Fibroblast of skin of right biceps (primary cell): ENCODE measurements at regions not wholly inside any gene's neighbourhood (a gene's known extent, or its start where the extent isn't known, plus 50 kb on each side); places are given as distances from the start of the nearest gene placed in this dataset.
"Not testable (repeated sequence)": the region's sequence is repeated elsewhere in the genome, so short reads cannot be mapped to it uniquely, and the experiment has no call there.

ENCODE experiments used
- DNase-seq: peaks from one replicate; pipeline ENCODE4 v3.0.0-alpha.2; 2013

DNA sequence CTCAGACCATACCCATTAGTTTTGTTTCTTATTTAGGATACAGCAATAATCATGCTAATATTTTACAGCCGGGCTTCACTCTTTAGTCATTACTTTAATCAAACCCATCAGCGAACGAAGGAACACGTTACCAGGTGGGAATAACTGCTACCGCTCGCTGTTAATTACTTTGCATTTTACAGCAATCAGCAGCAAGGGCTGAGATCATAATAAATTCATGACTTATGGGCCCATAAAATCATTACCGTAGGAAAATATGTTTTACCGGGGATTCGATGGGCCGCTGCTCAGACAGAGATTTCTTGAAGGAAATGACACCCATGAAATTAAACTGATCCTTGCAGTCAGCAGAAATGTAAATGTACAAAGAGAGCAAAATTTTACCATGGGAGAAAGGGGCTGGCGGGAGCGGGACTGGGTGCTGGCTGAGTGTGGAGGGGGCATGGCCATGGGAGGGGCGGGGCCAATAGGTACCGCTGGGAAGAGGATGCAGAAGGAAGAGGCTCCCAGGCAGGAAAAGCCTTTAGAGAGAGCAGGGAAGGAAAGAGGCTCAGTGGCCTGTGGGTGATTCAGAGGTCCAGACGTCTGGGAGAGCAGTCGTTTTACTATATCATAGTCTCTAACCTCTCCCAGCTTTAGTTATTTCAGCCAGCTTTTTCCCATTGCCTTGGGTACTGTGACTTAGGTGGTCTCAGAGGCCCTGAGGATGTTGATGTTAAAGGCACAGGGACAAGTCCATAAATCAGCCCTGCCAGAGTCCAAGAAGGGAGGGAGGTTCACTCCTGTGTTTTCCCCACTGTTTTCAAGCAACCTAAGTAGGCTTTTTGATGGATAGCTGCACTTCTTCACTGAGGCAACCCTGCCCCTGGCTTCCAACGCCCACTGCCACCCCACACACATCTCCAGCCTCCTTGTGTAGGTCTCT lies 258.9 kb downstream of the SEC16B start:
- DNase-seq = no peak

DNA sequence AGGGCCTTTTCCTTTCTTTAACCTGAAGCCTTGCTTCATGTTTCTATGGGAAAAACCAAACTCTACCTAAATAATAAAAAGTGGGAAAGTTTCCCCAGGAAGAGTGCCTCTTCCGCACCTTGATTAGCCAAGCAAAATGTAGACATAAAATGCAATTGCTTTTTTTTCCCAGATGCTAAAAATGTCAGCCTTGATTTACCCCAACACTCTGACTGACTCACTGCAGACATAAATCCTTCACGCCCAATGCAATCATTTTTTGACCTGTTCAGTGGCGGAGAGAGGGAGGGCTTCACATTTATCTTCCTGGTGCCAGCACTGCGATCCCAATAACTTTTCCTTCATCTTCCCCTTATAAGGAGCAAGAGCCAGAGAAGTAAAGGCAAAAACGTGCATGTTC lies 261.5 kb downstream of the SEC16B start:
- no peak for DNase-seq

GRCh38 chr1:177706977-177707376 lies 262.9 kb downstream of the SEC16B start:
- DNase-seq = no peak

DNA sequence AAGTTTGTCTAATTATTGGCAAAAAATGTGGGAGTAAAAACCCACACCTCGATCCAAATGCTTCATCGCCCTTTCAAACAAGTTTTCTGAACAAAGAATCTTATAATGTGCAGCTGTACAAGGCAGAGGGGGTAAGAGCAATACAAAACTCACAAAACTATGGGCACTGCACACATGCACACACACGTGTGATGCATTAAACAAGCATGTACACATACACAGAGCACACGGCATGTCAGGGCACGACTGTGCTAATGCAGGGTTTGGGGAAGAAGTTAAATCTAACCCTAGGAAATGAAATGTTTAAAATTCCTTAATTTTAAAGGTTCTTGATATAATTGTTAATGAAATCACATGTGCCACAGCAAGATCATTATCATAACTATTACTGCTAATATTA lies 264.0 kb downstream of the SEC16B start:
- no peak for DNase-seq

- no peak for DNase-seq
Observed at GRCh38 chr1:177703888-177704446, 265.9 kb downstream of the SEC16B start.

- no peak for DNase-seq
Observed at GRCh38 chr1:177701654-177702353, 268.1 kb downstream of the SEC16B start.

DNA sequence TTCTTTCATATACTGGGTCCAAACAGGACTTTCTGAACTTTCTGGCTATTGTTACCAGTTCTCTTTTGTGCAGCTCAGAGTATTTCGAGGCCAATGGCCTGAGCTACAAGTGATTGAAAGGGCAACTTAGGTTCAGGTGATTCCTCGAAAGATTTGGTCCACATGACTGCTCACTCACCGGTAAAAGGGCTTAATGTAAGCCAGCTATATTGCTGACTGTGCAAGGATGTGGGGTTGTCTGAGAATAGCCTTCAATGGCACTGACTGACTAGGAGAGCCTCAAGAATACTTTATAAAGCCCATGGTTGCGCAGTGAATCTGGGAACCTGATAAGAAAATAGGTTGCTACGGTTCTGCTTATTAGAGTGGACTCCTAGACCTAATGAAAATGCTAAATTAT lies 269.0 kb downstream of the SEC16B start:
- DNase-seq = no peak

DNA sequence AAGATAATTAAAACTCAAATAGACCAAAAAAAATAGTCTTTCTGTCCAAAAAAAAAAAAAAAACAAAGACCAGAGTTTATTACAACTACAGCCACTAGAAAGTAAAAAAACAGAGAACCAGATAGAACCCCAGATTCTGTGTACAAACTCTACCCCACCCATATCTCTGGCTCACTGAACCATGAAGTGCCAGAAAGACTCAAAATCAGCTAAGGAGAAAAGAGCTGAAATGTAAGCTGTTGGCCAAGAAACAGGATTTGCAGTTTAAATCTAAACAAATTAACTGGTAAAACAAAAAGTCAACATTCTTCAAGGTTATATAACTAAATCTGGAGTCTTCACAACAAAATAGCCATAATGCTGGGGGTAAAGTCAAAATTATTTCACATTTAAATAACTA lies 278.9 kb downstream of the SEC16B start:
- no peak for DNase-seq

- DNase-seq = no peak
Observed at GRCh38 chr1:177687544-177687943, 282.3 kb downstream of the SEC16B start.

DNA sequence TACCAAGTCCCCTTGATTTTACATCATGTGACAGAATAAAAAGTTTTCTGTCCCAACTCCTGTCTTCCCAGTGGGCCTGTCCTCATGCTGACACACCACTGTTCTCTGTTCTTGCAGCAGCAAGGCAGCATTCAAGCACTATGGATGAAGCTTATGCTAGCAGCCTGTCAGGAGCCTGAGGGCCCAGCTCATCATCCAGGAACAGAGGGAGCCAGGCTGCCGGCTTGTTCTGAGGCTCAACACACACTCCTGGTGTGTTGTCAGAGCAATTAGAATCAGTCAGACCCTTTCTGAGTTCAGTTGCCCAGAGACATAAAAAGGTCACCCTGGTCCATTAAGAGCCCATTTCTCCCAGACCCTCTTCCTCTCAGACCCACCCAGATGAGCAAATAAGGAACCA lies 282.9 kb downstream of the SEC16B start:
- no peak for DNase-seq

DNA sequence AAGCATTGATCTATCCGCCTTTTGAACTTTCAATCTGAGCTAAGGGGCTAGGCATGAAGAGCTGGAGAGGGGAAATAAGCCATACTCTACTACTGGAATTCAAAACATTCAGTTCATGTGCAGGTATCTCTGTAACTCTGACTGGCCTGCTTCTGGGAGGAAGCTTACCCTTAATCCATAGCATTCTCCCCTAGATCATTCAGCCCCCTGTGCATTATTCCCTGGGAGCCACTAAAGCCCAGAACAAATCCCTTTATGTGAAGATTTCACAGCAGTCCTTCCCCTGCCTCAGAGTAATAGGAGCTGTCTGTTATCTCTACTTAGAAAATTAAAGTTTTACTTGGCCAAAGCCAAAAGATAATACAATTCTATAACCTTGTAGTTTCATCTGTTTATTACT lies 300.7 kb downstream of the SEC16B start:
- no peak for DNase-seq

DNA sequence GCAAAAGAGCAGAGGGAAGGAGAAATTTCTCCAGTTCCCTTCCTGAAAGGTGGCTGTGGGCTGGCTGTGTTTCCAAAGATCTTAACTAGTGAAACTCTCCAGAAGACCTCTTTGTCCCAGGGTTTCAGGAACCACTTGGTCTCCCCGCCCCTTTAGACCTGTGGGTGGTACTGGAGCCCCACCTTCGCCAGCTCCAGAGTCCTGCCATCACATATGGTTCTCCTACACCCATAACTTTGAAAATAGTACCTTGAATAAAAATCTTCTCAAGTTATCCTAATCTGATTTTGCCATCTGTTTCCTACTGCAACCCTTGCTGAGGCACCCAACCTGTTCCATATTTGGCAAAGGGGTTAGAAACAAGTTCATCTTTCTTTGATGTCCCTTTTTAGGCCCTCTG lies 303.9 kb downstream of the SEC16B start:
- no peak for DNase-seq

DNA sequence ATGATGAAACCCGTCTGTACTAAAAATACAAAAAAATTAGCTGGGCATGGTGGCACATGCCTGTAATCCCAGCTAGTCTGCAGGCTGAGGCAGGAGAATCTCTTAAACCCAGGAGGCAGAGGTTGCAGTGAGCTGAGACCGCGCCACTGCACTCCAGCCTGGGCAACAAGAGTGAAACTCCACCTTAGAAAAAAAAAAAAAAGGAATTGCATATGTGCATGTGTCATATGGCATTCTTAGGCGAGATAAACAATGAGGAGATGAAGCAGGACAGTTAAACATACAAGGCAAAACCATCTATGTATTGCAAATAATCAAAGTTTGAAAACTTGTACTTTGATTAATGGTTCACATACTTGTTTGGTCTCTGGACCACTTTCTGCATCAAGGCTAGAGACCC lies 305.1 kb downstream of the SEC16B start:
- not testable (repeated sequence) for DNase-seq

GRCh38 chr1:177660188-177660587 lies 309.7 kb downstream of the SEC16B start:
- no peak for DNase-seq

GRCh38 chr1:177659281-177659680 lies 310.6 kb downstream of the SEC16B start:
- DNase-seq = no peak

DNA sequence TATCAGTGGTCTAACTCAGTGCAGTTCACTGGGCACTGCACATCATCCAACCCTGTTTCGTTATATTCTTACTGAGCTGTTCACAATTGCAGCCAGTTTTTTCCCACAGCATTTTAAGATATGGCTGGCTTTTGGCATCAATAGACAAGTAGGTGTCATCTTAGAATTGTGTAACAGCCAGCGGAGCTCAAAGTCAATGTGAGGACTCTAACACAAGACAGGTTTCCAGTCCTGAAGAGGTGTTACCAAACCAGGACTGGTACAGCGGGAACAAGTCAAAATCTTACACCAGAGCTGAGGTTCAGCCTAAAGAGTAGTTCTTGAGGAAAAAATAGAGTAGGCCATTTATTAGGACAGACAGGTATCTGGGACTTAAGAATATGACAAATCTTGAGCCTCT lies 313.3 kb downstream of the SEC16B start:
- DNase-seq = no peak

DNA sequence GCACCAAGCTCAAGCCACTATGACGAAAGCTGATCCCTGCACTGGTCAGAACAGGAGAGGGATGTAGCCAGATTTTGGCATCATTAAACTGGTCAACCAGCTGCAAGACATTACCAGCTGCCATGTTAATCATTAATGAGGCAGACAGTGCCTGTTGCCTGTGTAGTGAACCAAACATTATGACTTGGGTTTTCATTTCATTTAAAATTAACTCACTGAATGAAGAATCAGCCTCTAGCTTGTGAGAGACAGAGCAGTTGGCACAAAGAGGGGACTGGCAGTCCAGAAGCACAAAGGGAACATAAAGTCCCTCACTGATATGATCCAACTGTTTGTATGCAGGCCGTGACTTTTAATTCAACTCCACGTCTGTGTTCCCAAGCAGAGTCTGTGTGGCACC lies 318.9 kb downstream of the SEC16B start:
- no peak for DNase-seq

DNA sequence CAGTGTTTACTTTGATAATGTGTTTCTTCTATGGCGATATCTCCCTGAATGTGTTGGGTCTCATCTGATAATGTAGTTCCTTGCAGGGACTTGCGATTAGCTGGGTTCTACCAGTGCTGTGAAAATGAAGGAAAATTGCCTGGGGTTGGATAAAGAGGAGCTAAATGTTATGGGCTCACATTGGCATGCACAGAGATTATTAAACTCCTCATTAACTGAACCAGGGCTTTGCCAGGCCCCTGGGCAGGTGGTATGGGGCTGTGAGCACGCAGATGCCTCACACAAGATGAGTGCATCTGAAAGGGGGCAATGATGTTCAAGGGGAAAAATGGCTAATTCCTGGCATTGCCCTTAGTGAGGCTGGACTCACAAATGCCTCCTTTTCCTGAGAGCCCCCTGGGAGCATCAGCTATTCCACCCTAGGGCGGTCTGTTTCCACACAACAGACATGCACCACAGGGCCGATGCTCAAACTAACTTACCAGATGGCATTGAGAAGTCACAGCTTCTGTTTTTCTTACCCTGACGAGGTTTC lies 321.1 kb downstream of the SEC16B start:
- DNase-seq = no peak

- no peak for DNase-seq
Observed at GRCh38 chr1:177648138-177648537, 321.7 kb downstream of the SEC16B start.

GRCh38 chr1:177646757-177647730 lies 322.8 kb downstream of the SEC16B start:
- no peak for DNase-seq

GRCh38 chr1:177645491-177646190 lies 324.2 kb downstream of the SEC16B start:
- no peak for DNase-seq

DNA sequence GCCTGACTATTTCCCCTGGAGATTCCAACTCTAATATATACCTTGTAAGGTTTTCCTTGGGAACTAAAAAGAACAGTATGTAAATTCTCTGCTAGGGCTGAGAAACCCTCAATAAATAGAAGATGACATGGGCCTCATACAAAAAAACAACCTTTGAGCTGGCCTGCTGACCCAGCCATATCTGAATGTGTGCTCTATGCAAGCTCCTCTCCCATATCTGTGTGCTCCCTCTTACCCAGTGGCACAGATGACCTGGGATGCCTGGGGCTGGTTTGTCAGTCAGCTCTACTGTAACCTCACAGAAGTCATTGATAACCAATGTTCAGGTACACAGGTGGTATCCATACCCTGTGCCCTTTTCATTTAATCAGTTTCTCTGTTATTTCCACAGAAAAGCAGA lies 329.2 kb downstream of the SEC16B start:
- no peak for DNase-seq
